Neuronal stem cell (in vitro differentiated cells): ENCODE measurements at regions not wholly inside any gene's neighbourhood (a gene's known extent, or its start where the extent isn't known, plus 50 kb on each side); places are given as distances from the start of the nearest gene placed in this dataset.

ENCODE experiments used
- DNase-seq: peaks from one replicate; pipeline ENCODE4 v3.0.0-alpha.2; 2013; ENCODE audit warnings: low spot score
- H2AFZ ChIP-seq: one replicate; pipeline ENCODE4 v1.6.1; 2013; ENCODE audit warnings: mild to moderate bottlenecking, low read length, inconsistent platforms
- H2AK5ac ChIP-seq: 2 replicates; pipeline ENCODE4 v1.6.1; 2013; ENCODE audit warnings: low read depth, mild to moderate bottlenecking, inconsistent platforms, low read length, moderate library complexity, mixed read lengths
- H2BK120ac ChIP-seq: 2 replicates; pipeline ENCODE4 v1.6.1; 2013; ENCODE audit warnings: low read depth, mild to moderate bottlenecking, inconsistent platforms, low read length, moderate library complexity, mixed read lengths
- H2BK12ac ChIP-seq: one replicate; pipeline ENCODE4 v1.6.1; 2013; ENCODE audit warnings: low read length, inconsistent platforms
- H2BK15ac ChIP-seq: 2 replicates; pipeline ENCODE4 v1.6.1; 2013; ENCODE audit warnings: mild to moderate bottlenecking, low read length, inconsistent platforms, mixed read lengths
- H2BK5ac ChIP-seq: one replicate; pipeline ENCODE4 v1.6.1; 2013; ENCODE audit warnings: inconsistent platforms, mild to moderate bottlenecking, low read length, moderate library complexity
- H3K14ac ChIP-seq: one replicate; pipeline ENCODE4 v1.6.1; 2013; ENCODE audit warnings: low read length, inconsistent platforms
- H3K18ac ChIP-seq: 2 replicates; pipeline ENCODE4 v1.6.1; 2013; ENCODE audit warnings: low read length, inconsistent platforms
- H3K23ac ChIP-seq: 2 replicates; pipeline ENCODE4 v1.6.1; 2013; ENCODE audit warnings: low read depth, mild to moderate bottlenecking, mixed read lengths, low read length, inconsistent platforms; ENCODE audit not compliant: poor library complexity
- H3K27ac ChIP-seq: replicated peaks from 3 replicates; pipeline ENCODE4 v1.5.1; 2013; ENCODE audit warnings: low read length, inconsistent platforms
- H3K27me3 ChIP-seq, 3 experiments: 2 replicates each; pipeline ENCODE4 v1.6.1; 2013; ENCODE audit warnings: low read length in 3 of 3, mild to moderate bottlenecking in 2 of 3, inconsistent platforms in 1 of 3, low read depth in 1 of 3, mixed read lengths in 1 of 3, moderate library complexity in 1 of 3; ENCODE audit not compliant: control insufficient read depth in 3 of 3, insufficient read depth in 3 of 3
- H3K36me3 ChIP-seq, 2 donors: replicated peaks in 1 of 2; 2 replicates each; pipeline ENCODE4 v1.6.1; 2013; ENCODE audit warnings: low read length in 2 of 2; ENCODE audit not compliant: control insufficient read depth in 2 of 2, insufficient read depth in 2 of 2
- H3K4ac ChIP-seq: 2 replicates; pipeline ENCODE4 v1.6.1; 2013; ENCODE audit warnings: inconsistent platforms, mild to moderate bottlenecking, low read length, moderate library complexity
- H3K4me1 ChIP-seq, 2 donors: 1 replicate in 1 of 2; 2 replicates in 1 of 2; pipeline ENCODE4 v1.6.1; 2013; ENCODE audit warnings: low read length in 2 of 2, low read depth in 1 of 2; ENCODE audit not compliant: control insufficient read depth in 2 of 2, insufficient read depth in 1 of 2
- H3K4me2 ChIP-seq: one replicate; pipeline ENCODE4 v1.6.1; 2013; ENCODE audit warnings: mild to moderate bottlenecking, low read length, inconsistent platforms; ENCODE audit not compliant: insufficient read depth, poor library complexity, severe bottlenecking
- H3K4me3 ChIP-seq, 2 donors: 2 replicates each; pipeline ENCODE4 v1.5.1; 2013; ENCODE audit warnings: low read length in 2 of 2, mild to moderate bottlenecking in 2 of 2, inconsistent platforms in 1 of 2, moderate library complexity in 1 of 2
- H3K79me1 ChIP-seq: one replicate; pipeline ENCODE4 v1.6.1; 2013; ENCODE audit warnings: low read depth, mild to moderate bottlenecking, inconsistent platforms, low read length, moderate library complexity
- H3K9ac ChIP-seq: one replicate; pipeline ENCODE4 v1.6.1; 2013; ENCODE audit warnings: mild to moderate bottlenecking, low read depth, low read length, inconsistent platforms; ENCODE audit not compliant: poor library complexity
- H3K9me3 ChIP-seq, 2 donors: replicated peaks in 1 of 2; 2 replicates each; pipeline versions ENCODE3 to v1.6.1; 2013; ENCODE audit warnings: low read length in 2 of 2, mild to moderate bottlenecking in 2 of 2, inconsistent platforms in 1 of 2, low read depth in 1 of 2, mixed read lengths in 1 of 2, moderate library complexity in 1 of 2; ENCODE audit not compliant: control insufficient read depth in 2 of 2, insufficient read depth in 1 of 2
- H4K8ac ChIP-seq: one replicate; pipeline ENCODE4 v1.6.1; 2013; ENCODE audit warnings: low read depth, mild to moderate bottlenecking, inconsistent platforms, low read length, moderate library complexity
- H4K91ac ChIP-seq: one replicate; pipeline ENCODE4 v1.6.1; 2013; ENCODE audit warnings: low read length, low read depth, mild to moderate bottlenecking, inconsistent platforms; ENCODE audit not compliant: poor library complexity
- WGBS, 2 donors: extraction: QIAGEN DNeasy Blood & Tissue Kit; methylation state at CpG; one replicate each; pipeline ENCODE4 v1.1.7; 2013; ENCODE audit warnings: missing lambda C conversion rate in 2 of 2, mixed read lengths in 1 of 2; ENCODE audit not compliant: insufficient read length in 2 of 2, insufficient replicate concordance in 1 of 2; ENCODE audit errors: extremely low coverage in 2 of 2; 5-methylcytosine and 5-hydroxymethylcytosine counted together

DNA sequence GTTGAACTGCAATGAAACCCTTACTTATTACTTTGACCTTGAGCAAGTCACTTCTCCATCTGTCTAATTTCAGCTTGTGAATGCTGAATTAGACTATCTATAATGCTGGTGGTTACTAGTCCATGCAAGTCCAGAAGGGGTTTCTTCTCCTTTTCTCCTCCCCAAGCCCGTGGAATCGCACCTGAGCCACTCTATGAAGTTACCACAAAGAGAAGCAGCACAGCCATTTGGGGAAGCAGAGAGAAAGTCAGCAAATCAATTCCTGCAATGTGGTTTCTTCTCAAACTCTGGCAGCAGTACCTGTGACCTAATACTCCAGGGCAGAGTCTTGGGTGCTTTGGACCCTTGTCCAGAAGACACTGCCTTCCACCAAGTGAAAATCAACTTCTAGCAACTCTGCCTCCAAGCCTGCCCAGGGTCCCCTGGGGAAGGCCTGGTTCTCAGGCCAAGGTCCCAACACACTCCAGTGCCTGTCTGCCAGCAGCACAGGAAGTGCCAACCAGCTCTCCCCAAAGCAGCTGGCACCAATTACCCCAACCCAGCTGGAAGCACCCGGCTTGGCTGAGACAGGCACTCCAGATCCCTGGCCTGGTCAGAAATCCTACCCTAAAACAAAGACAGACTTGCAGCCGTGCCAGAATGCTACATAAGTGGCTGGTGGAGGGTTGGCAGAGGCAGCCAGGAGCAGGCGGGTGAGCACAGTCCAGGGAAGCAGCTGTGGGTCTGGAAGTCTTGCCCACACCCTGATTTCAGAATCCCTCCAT, 200.3 kb downstream of the LSM5 start:
- H3K9ac ChIP-seq = no peak overlapping the region
- H2BK5ac ChIP-seq = no peak overlapping the region
- no peak overlapping the region for H2BK120ac ChIP-seq
- H3K4me2 ChIP-seq = no peak overlapping the region
- H3K23ac ChIP-seq = no peak overlapping the region
- H4K91ac ChIP-seq = no peak overlapping the region
- no peak overlapping the region for H2AFZ ChIP-seq
- no peak overlapping the region for H2BK12ac ChIP-seq
- no peak overlapping the region for H2BK15ac ChIP-seq
- no peak overlapping the region for H2AK5ac ChIP-seq
- no peak overlapping the region for H3K4me3 ChIP-seq
- H3K4me1 ChIP-seq = peaks cover 0 to 13% of the 10 kb centered on the region in 2 donors
- no peak overlapping the region for H4K8ac ChIP-seq
- no peak for DNase-seq
- H3K18ac ChIP-seq = no peak overlapping the region
- H3K9me3 ChIP-seq = no peaks in the 10 kb centered on the region
- WGBS, 2 donors = no CpG with 5 or more reads among the region's 5 CpGs
- H3K79me1 ChIP-seq = no peaks in the 10 kb centered on the region
- H3K27me3 ChIP-seq = peaks cover 0 to 3% (median 0%) of the 10 kb centered on the region in 3 experiments
- no peak overlapping the region for H3K4ac ChIP-seq
- H3K27ac ChIP-seq = no peak overlapping the region
- no peak overlapping the region for H3K14ac ChIP-seq
- H3K36me3 ChIP-seq = no peaks in the 10 kb centered on the region

DNA sequence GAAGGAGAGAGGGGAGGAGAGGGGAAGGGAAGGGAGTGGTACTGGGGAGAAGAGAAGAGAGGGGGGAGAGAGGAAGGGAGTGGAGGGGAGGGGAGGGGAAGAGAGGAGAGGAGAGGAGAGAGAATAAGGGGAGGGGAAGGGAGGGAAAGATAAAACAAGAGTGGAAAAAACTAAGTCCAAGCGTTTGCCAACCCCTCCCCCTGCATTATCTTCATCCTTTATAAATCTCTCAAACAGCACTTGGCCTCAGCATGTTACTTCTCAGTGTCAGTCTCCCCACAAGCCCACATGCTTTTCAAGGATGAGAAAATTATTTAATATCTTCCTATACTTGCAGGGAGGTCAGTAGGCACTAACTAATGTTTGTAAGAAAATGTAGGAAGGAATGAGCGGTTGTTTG, 204.5 kb downstream of the LSM5 start:
- no CpG with 5 or more reads among the region's 2 CpGs for WGBS, 2 donors
- no peak overlapping the region for H3K4ac ChIP-seq
- no peak overlapping the region for H3K18ac ChIP-seq
- no peak overlapping the region for H4K8ac ChIP-seq
- no peak overlapping the region for H3K9ac ChIP-seq
- H2AFZ ChIP-seq = no peak overlapping the region
- H3K36me3 ChIP-seq = no peaks in the 10 kb centered on the region
- no peaks in the 10 kb centered on the region for H3K79me1 ChIP-seq
- H3K14ac ChIP-seq = no peak overlapping the region
- H2BK5ac ChIP-seq = no peak overlapping the region
- no peak overlapping the region for H3K4me2 ChIP-seq
- no peak for DNase-seq
- no peak overlapping the region for H2BK12ac ChIP-seq
- H3K4me1 ChIP-seq = peaks cover 0 to 2% of the 10 kb centered on the region in 2 donors
- no peak overlapping the region for H3K27ac ChIP-seq
- H3K9me3 ChIP-seq = no peaks in the 10 kb centered on the region
- no peak overlapping the region for H2BK120ac ChIP-seq
- H3K23ac ChIP-seq = no peak overlapping the region
- H3K4me3 ChIP-seq = no peak overlapping the region
- no peak overlapping the region for H2BK15ac ChIP-seq
- H4K91ac ChIP-seq = no peak overlapping the region
- H3K27me3 ChIP-seq = no peaks in the 10 kb centered on the region
- no peak overlapping the region for H2AK5ac ChIP-seq

DNA sequence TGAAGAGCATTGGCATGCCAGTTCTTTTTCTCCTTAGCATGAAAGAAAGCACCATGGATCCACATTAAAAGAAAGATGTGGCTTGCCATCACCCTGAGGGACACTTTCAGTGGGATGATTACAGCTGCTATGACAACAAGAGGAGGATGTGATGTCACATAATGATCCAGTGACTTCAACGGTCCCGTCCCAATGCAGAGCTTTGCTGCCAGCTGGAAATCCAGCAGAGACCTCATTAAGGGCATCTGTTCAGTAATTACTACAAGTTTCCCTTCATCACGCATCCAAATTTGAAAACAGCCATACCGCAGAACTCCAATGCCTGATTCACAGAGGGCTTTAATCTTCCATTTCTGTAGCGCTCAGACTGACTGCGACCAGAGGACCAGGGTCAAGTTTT, 206.6 kb downstream of the LSM5 start:
- no peak overlapping the region for H3K4ac ChIP-seq
- H3K4me1 ChIP-seq = no peaks in the 10 kb centered on the region
- H4K91ac ChIP-seq = no peak overlapping the region
- no peak overlapping the region for H3K27ac ChIP-seq
- H2BK5ac ChIP-seq = no peak overlapping the region
- H3K79me1 ChIP-seq = no peaks in the 10 kb centered on the region
- no peak overlapping the region for H4K8ac ChIP-seq
- no peak overlapping the region for H3K18ac ChIP-seq
- no peak overlapping the region for H2BK15ac ChIP-seq
- no peak overlapping the region for H3K4me3 ChIP-seq
- H3K36me3 ChIP-seq = no peaks in the 10 kb centered on the region
- no peak overlapping the region for H3K23ac ChIP-seq
- no peak overlapping the region for H3K4me2 ChIP-seq
- no peak overlapping the region for H3K9ac ChIP-seq
- H3K14ac ChIP-seq = no peak overlapping the region
- H2AFZ ChIP-seq = no peak overlapping the region
- no peaks in the 10 kb centered on the region for H3K27me3 ChIP-seq
- H2BK120ac ChIP-seq = no peak overlapping the region
- no peak for DNase-seq
- H2AK5ac ChIP-seq = no peak overlapping the region
- WGBS, 2 donors = no CpG with 5 or more reads among the region's 6 CpGs
- no peak overlapping the region for H2BK12ac ChIP-seq
- H3K9me3 ChIP-seq = no peaks in the 10 kb centered on the region

DNA sequence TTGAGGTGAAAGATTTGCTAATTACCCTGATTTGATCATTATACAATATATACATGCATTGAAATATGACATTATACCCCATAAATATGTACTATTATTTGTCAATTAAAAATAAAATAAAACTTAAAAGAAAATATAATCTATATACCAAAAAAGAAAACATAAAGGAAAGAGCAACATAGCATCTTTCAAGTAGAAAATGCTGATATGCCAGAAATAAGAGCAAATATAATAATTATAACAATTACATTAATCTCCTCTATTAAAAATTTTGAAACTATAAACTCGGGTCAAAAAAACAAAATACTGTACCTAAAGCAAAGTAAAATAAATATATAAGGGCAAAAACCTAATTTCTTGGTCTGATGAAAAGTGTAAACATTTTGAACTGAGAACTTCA, 209.3 kb upstream of the PDE1C start:
- Histone ChIP-seq H3K4me2 (no peak overlapping the region), H3K4ac (no peak overlapping the region), H3K27me3 (no peaks in the 10 kb centered on the region), H2BK15ac (no peak overlapping the region), H3K27ac (no peak overlapping the region), H3K23ac (no peak overlapping the region), H3K36me3 (no peaks in the 10 kb centered on the region), H4K91ac (no peak overlapping the region), H3K79me1 (no peaks in the 10 kb centered on the region), H4K8ac (no peak overlapping the region), H2AFZ (no peak overlapping the region), H2BK5ac (no peak overlapping the region), H3K9me3 (no peaks in the 10 kb centered on the region), H2AK5ac (no peak overlapping the region), H3K4me1 (no peaks in the 10 kb centered on the region), H2BK120ac (no peak overlapping the region), H3K18ac (no peak overlapping the region), H2BK12ac (no peak overlapping the region), H3K14ac (no peak overlapping the region), H3K9ac (no peak overlapping the region), H3K4me3 (no peak overlapping the region)
- no CpG with 5 or more reads among the region's 1 CpG for WGBS, 2 donors
- no peak for DNase-seq
